Endothelial cell (in vitro differentiated cells): ENCODE measurements at regions not wholly inside any gene's neighbourhood (a gene's known extent, or its start where the extent isn't known, plus 50 kb on each side); places are given as distances from the start of the nearest gene placed in this dataset.

ENCODE experiments used
- DNase-seq: peaks from one replicate; pipeline ENCODE4 v3.0.0; 2021; ENCODE audit warnings: low spot score
- H3K27ac Mint-ChIP-seq: one replicate; pipeline ENCODE4 v1.8.0; 2021; ENCODE audit warnings: mixed read lengths, inconsistent platforms; ENCODE audit not compliant: unreplicated experiment
- H3K27me3 Mint-ChIP-seq: one replicate; pipeline ENCODE4 v1.8.0; 2021; ENCODE audit warnings: mild to moderate bottlenecking, moderate library complexity, mixed read lengths, inconsistent platforms; ENCODE audit not compliant: unreplicated experiment
- H3K36me3 Mint-ChIP-seq: one replicate; pipeline ENCODE4 v1.8.0; 2021; ENCODE audit warnings: mild to moderate bottlenecking, low read depth, mixed read lengths, inconsistent platforms; ENCODE audit not compliant: unreplicated experiment
- H3K4me1 Mint-ChIP-seq: one replicate; pipeline ENCODE4 v1.8.0; 2021; ENCODE audit warnings: mild to moderate bottlenecking, mixed read lengths, inconsistent platforms; ENCODE audit not compliant: unreplicated experiment
- H3K4me3 Mint-ChIP-seq: one replicate; pipeline ENCODE4 v1.8.0; 2021; ENCODE audit warnings: mild to moderate bottlenecking, mixed read lengths, inconsistent platforms; ENCODE audit not compliant: unreplicated experiment
- H3K9me3 Mint-ChIP-seq: one replicate; pipeline ENCODE4 v1.8.0; 2021; ENCODE audit warnings: mixed read lengths, inconsistent platforms; ENCODE audit not compliant: unreplicated experiment
- CTCF ChIP-seq: fragments of 200-600 bp; sonication (generic); IDR thresholded peaks from one replicate; pipeline ENCODE4 v1.5.0; 2021; ENCODE audit warnings: antibody characterized with exemption; ENCODE audit not compliant: unreplicated experiment

- Mint-ChIP-seq H3K27me3 (no peaks in the 10 kb centered on the region), H3K4me1 (no peaks in the 10 kb centered on the region), H3K36me3 (peaks cover 8% of the 10 kb centered on the region), H3K4me3 (no peak overlapping the region), H3K27ac (no peak overlapping the region), H3K9me3 (no peaks in the 10 kb centered on the region)
- TF ChIP-seq CTCF, result no peak
- DNase-seq, result no peak
These were observed 139.8 kb upstream of the ZEB1 start for GRCh38 chr10:31179091-31179680.

GRCh38 chr10:31186225-31187000 lies 132.6 kb upstream of the ZEB1 start:
- Mint-ChIP-seq H3K4me3 (no peak overlapping the region), H3K27me3 (peaks cover 2% of the 10 kb centered on the region), H3K4me1 (peaks cover 5% of the 10 kb centered on the region), H3K27ac (peak overlapping the region; percentile 92), H3K36me3 (peaks cover 4% of the 10 kb centered on the region), H3K9me3 (no peaks in the 10 kb centered on the region)
- TF ChIP-seq CTCF, result no peak
- DNase-seq, result peak; percentile 19

GRCh38 chr10:31187182-31187581 lies 131.8 kb upstream of the ZEB1 start:
- Mint-ChIP-seq H3K4me1 (peaks cover 5% of the 10 kb centered on the region), H3K27ac (peak overlapping the region; percentile 52)

GRCh38 chr10:31187607-31188210 lies 131.3 kb upstream of the ZEB1 start:
- H3K9me3 Mint-ChIP-seq, result no peaks in the 10 kb centered on the region
- DNase-seq, result no peak
- no peak for TF ChIP-seq CTCF
- H3K27ac Mint-ChIP-seq, result no peak overlapping the region
- H3K36me3 Mint-ChIP-seq, result peaks cover 4% of the 10 kb centered on the region
- peaks cover 2% of the 10 kb centered on the region for H3K27me3 Mint-ChIP-seq
- no peak overlapping the region for H3K4me3 Mint-ChIP-seq
- peaks cover 6% of the 10 kb centered on the region for H3K4me1 Mint-ChIP-seq

More at GRCh38 chr10:31187182-31187581, 131.8 kb upstream of the ZEB1 start:
- peaks cover 2% of the 10 kb centered on the region for H3K27me3 Mint-ChIP-seq
- DNase-seq, result no peak
- no peak overlapping the region for H3K4me3 Mint-ChIP-seq
- TF ChIP-seq CTCF, result no peak
- no peaks in the 10 kb centered on the region for H3K9me3 Mint-ChIP-seq
- peaks cover 4% of the 10 kb centered on the region for H3K36me3 Mint-ChIP-seq
